SK-N-SH (cell line): ENCODE measurements at regions not wholly inside any gene's neighbourhood (a gene's known extent, or its start where the extent isn't known, plus 50 kb on each side); places are given as distances from the start of the nearest gene placed in this dataset.

ENCODE experiments used
- CTCF ChIA-PET: fragments of 300-600, 350-600 bp; formaldehyde crosslinking; extraction: SDS; loops from one replicate; lab custom pipeline; 2021; lab: Yijun Ruan, JAX
- POLR2A ChIA-PET: fragments of 350-600 bp; sonication (Branson Sonifier 250); formaldehyde crosslinking; extraction: SDS; loops from one replicate; lab custom pipeline; 2020; ENCODE audit warnings: antibody characterized with exemption, inconsistent platforms; lab: Yijun Ruan, JAX
- DNase-seq: peaks from one replicate; pipeline ENCODE4 v3.0.0; 2012
- H2AFZ ChIP-seq: fragments of 200-600 bp; sonication (generic); 2 replicates; pipeline ENCODE4 v1.8.1; 2016; ENCODE audit warnings: antibody characterized with exemption, mild to moderate bottlenecking, low read depth
- H3F3A ChIP-seq: fragments of 200-600 bp; sonication (generic); replicated peaks from 2 replicates; pipeline ENCODE3; 2016; ENCODE audit warnings: antibody characterized with exemption, mild to moderate bottlenecking; ENCODE audit not compliant: insufficient read depth
- H3K27ac ChIP-seq, 2 experiments: fragments of 200-500 bp in 1 of 2; fragments of 200-600 bp in 1 of 2; sonication (Bioruptor generic) in 1 of 2; sonication (generic), shearing (Covaris generic) in 1 of 2; 2 replicates each; pipeline versions ENCODE4 v1.5.1 to v1.6.1; 2014 to 2016; ENCODE audit warnings: low read depth in 2 of 2, inconsistent platforms in 1 of 2, low read length in 1 of 2, mild to moderate bottlenecking in 1 of 2, mixed read lengths in 1 of 2
- H3K27me3 ChIP-seq: fragments of 200-600 bp; sonication (generic), shearing (Covaris generic); 2 replicates; pipeline ENCODE4 v1.6.1; 2016; ENCODE audit warnings: mixed run types; ENCODE audit not compliant: insufficient read depth
- H3K36me3 ChIP-seq, 2 experiments: fragments of 200-500 bp in 1 of 2; fragments of 200-600 bp in 1 of 2; sonication (Bioruptor generic) in 1 of 2; sonication (generic) in 1 of 2; replicated peaks in 1 of 2; 2 replicates each; pipeline versions ENCODE3 to v1.5.1; 2014 to 2016; ENCODE audit warnings: low read length in 1 of 2, mild to moderate bottlenecking in 1 of 2; ENCODE audit not compliant: insufficient read depth in 2 of 2, control insufficient read depth in 1 of 2
- H3K4me1 ChIP-seq, 2 experiments: fragments of 200-500 bp in 1 of 2; fragments of 200-600 bp in 1 of 2; sonication (Bioruptor generic) in 1 of 2; sonication (generic), shearing (Covaris generic) in 1 of 2; 2 replicates each; pipeline versions ENCODE4 v1.5.1 to v1.6.1; 2014 to 2016; ENCODE audit warnings: low read depth in 1 of 2, low read length in 1 of 2, mixed run types in 1 of 2; ENCODE audit not compliant: insufficient read depth in 2 of 2, control insufficient read depth in 1 of 2
- H3K4me2 ChIP-seq: fragments of 200-600 bp; sonication (generic), shearing (Covaris generic); 2 replicates; pipeline ENCODE4 v1.6.1; 2017; ENCODE audit warnings: mixed run types
- H3K4me3 ChIP-seq, 2 experiments: fragments of 200-500 bp in 1 of 2; fragments of 200-600 bp in 1 of 2; sonication (Bioruptor generic) in 1 of 2; sonication (generic), shearing (Covaris generic) in 1 of 2; 2 replicates each; pipeline versions ENCODE4 v1.5.1 to v1.8.1; 2014 to 2016; ENCODE audit warnings: low read depth in 2 of 2, inconsistent platforms in 1 of 2, low read length in 1 of 2, mild to moderate bottlenecking in 1 of 2, mixed read lengths in 1 of 2, moderate library complexity in 1 of 2
- H3K79me2 ChIP-seq: fragments of 200-600 bp; sonication (generic); 2 replicates; pipeline ENCODE4 v1.8.1; 2017; ENCODE audit warnings: mild to moderate bottlenecking; ENCODE audit not compliant: insufficient read depth
- H3K9ac ChIP-seq: fragments of 200-600 bp; sonication (generic); 2 replicates; pipeline ENCODE4 v1.6.1; 2017; ENCODE audit warnings: mixed run types
- H3K9me2 ChIP-seq: fragments of 200-600 bp; sonication (generic); 2 replicates; pipeline ENCODE4 v1.6.1; 2017; ENCODE audit warnings: mixed run types
- H3K9me3 ChIP-seq: fragments of 200-600 bp; sonication (generic); 2 replicates; pipeline ENCODE4 v1.6.1; 2017; ENCODE audit warnings: mixed run types, mild to moderate bottlenecking, moderate library complexity
- H4K20me1 ChIP-seq: fragments of 200-600 bp; sonication (generic); 2 replicates; pipeline ENCODE4 v1.6.1; 2017; ENCODE audit warnings: mild to moderate bottlenecking, mixed run types; ENCODE audit not compliant: insufficient read depth
- CHD2 ChIP-seq: fragments of 150-350 bp; IDR thresholded peaks from 2 replicates; pipeline ENCODE4 v1.6.1; 2018; ENCODE audit warnings: low read length; ENCODE audit not compliant: partially characterized antibody
- EP300 ChIP-seq, 2 experiments: IDR thresholded peaks; 2 replicates each; pipeline versions ENCODE4 v1.4.0 to v1.6.1; 2012; ENCODE audit warnings: borderline replicate concordance in 1 of 2, low read depth in 1 of 2, low read length in 1 of 2
- FOSL2 ChIP-seq: IDR thresholded peaks from 2 replicates; pipeline ENCODE4 v1.4.0; 2012; ENCODE audit warnings: low read depth, mild to moderate bottlenecking, moderate library complexity, borderline replicate concordance
- FOXJ3 ChIP-seq: sonication (generic); formaldehyde crosslinking; IDR thresholded peaks from 2 replicates; pipeline ENCODE4 v1.5.1; 2020; ENCODE audit warnings: mild to moderate bottlenecking, missing genetic modification reagents
- FOXM1 ChIP-seq: IDR thresholded peaks from 2 replicates; pipeline ENCODE4 v1.4.0; 2012; ENCODE audit warnings: low read depth, mild to moderate bottlenecking
- GABPA ChIP-seq: IDR thresholded peaks from 2 replicates; pipeline ENCODE4 v1.4.0; 2012; ENCODE audit warnings: low read depth, mild to moderate bottlenecking
- GATA2 ChIP-seq: sonication (generic); formaldehyde crosslinking; IDR thresholded peaks from 2 replicates; pipeline ENCODE4 v1.5.0; 2020; ENCODE audit warnings: mild to moderate bottlenecking, missing genetic modification reagents
- IRF3 ChIP-seq: fragments of 150-350 bp; IDR thresholded peaks from 2 replicates; pipeline ENCODE4 v1.6.1; 2016; ENCODE audit warnings: mild to moderate bottlenecking, low read depth, low read length
- MEF2A ChIP-seq: IDR thresholded peaks from 2 replicates; pipeline ENCODE4 v1.4.0; 2012; ENCODE audit warnings: low read depth, borderline replicate concordance
- MXI1 ChIP-seq: IDR thresholded peaks from 2 replicates; pipeline ENCODE4 v1.6.1; 2012; ENCODE audit warnings: mild to moderate bottlenecking, low read depth, low read length, improper control_type of control experiment
- NRF1 ChIP-seq: IDR thresholded peaks from 2 replicates; pipeline ENCODE4 v1.6.1; 2012; ENCODE audit warnings: low read depth, mild to moderate bottlenecking, low read length
- PBX3 ChIP-seq: IDR thresholded peaks from 2 replicates; pipeline ENCODE4; 2012
- POLR2AphosphoS5 ChIP-seq: IDR thresholded peaks from 2 replicates; pipeline ENCODE4 v1.6.1; 2012; ENCODE audit warnings: low read depth, low read length
- RCOR1 ChIP-seq: fragments of 150-350 bp; IDR thresholded peaks from 2 replicates; pipeline ENCODE4 v1.6.1; 2017; ENCODE audit warnings: antibody characterized with exemption, low read length
- REST ChIP-seq: IDR thresholded peaks from 2 replicates; pipeline ENCODE4 v1.6.1; 2012; ENCODE audit warnings: mild to moderate bottlenecking, low read depth, low read length, moderate library complexity
- RXRA ChIP-seq: IDR thresholded peaks from 2 replicates; pipeline ENCODE4 v1.4.0; 2012; ENCODE audit warnings: low read depth, mild to moderate bottlenecking, borderline replicate concordance
- SMC3 ChIP-seq: IDR thresholded peaks from 2 replicates; pipeline ENCODE4 v1.6.1; 2012; ENCODE audit warnings: low read depth, low read length, improper control_type of control experiment
- TAF1 ChIP-seq: IDR thresholded peaks from 2 replicates; pipeline ENCODE4 v1.6.1; 2012; ENCODE audit warnings: low read depth, mild to moderate bottlenecking, low read length, moderate library complexity, borderline replicate concordance
- TCF12 ChIP-seq: IDR thresholded peaks from 2 replicates; pipeline ENCODE4 v1.4.0; 2012
- USF2 ChIP-seq: fragments of 150-350 bp; IDR thresholded peaks from 2 replicates; pipeline ENCODE4 v1.6.1; 2017; ENCODE audit warnings: antibody characterized with exemption, low read length, low read depth, borderline replicate concordance
- YY1 ChIP-seq: IDR thresholded peaks from 2 replicates; pipeline ENCODE4 v1.4.0; 2012; ENCODE audit warnings: low read depth, mild to moderate bottlenecking
- WGBS: methylation state at CpG from one replicate; pipeline ENCODE4 v1.1.6; 2017; ENCODE audit warnings: low lambda C conversion rate; 5-methylcytosine and 5-hydroxymethylcytosine counted together

- Histone ChIP-seq H3K4me2 (no peak overlapping the region), H4K20me1 (no peaks in the 10 kb centered on the region), H3K9ac (no peak overlapping the region), H3K4me1 (no peaks in the 10 kb centered on the region), H2AFZ (no peak overlapping the region), H3K27ac (no peak overlapping the region), H3K9me2 (no peaks in the 10 kb centered on the region), H3K9me3 (no peaks in the 10 kb centered on the region; the same call in 1 of the 2 replicates), H3K36me3 (no peaks in the 10 kb centered on the region), H3F3A (no peaks in the 10 kb centered on the region), H3K4me3 (no peak overlapping the region)
- CTCF ChIA-PET = no interaction called here
- POLR2A ChIA-PET = no interaction called here
- no peak for DNase-seq
- WGBS = 78% methylated on average over 1 of the region's 1 CpG
- TF ChIP-seq FOSL2 = no peak
- TF ChIP-seq FOXM1 = no peak
- TF ChIP-seq GABPA = no peak
- no peak for TF ChIP-seq EP300 (IDR thresholded peaks at IDR 0.05; ENCODE audit: borderline replicate concordance in 1 of 2, low read depth in 1 of 2, low read length in 1 of 2)
- TF ChIP-seq MEF2A = no peak
- no peak for TF ChIP-seq YY1
- TF ChIP-seq SMC3 = no peak
- TF ChIP-seq USF2 = no peak
- TF ChIP-seq GATA2 = no peak
- TF ChIP-seq RCOR1 = no peak
- TF ChIP-seq FOXJ3 (CRISPR knock-in tag) = no peak
- no peak for TF ChIP-seq NRF1
- no peak for TF ChIP-seq TCF12
- no peak for TF ChIP-seq MXI1
- no peak for TF ChIP-seq IRF3
- no peak for TF ChIP-seq POLR2AphosphoS5
- no peak for TF ChIP-seq CHD2
- TF ChIP-seq, all 33 proteins: peak for 0
- Histone ChIP-seq H3K79me2 (no peaks in the 10 kb centered on the region), H3K27me3 (no peaks in the 10 kb centered on the region)
Observed at GRCh38 chr10:33602278-33602677, 267.8 kb upstream of the NRP1 start.

- Histone ChIP-seq H3K27me3 (no peaks in the 10 kb centered on the region), H3F3A (no peaks in the 10 kb centered on the region), H3K4me1 (no peaks in the 10 kb centered on the region), H2AFZ (no peak overlapping the region), H4K20me1 (no peaks in the 10 kb centered on the region), H3K9me3 (no peaks in the 10 kb centered on the region; the same call in 1 of the 2 replicates), H3K4me3 (no peak overlapping the region), H3K79me2 (no peaks in the 10 kb centered on the region), H3K9ac (no peak overlapping the region), H3K36me3 (no peaks in the 10 kb centered on the region), H3K9me2 (no peaks in the 10 kb centered on the region), H3K4me2 (no peak overlapping the region), H3K27ac (no peak overlapping the region)
- 56% methylated on average over 3 of the region's 3 CpGs for WGBS
- DNase-seq = no peak
- POLR2A ChIA-PET = no interaction called here
- CTCF ChIA-PET = interaction anchor here (0.9 kb wide), 1 partner anchor 11 kb away, joined by 4 read pairs; no protein-coding TSS in a partner anchor
- no peak for TF ChIP-seq YY1
- TF ChIP-seq TCF12 = no peak
- no peak for TF ChIP-seq IRF3
- TF ChIP-seq MEF2A = no peak
- TF ChIP-seq PBX3 = no peak
- TF ChIP-seq RXRA = no peak
- TF ChIP-seq POLR2AphosphoS5 = no peak
- no peak for TF ChIP-seq GATA2
- no peak for TF ChIP-seq REST
- TF ChIP-seq TAF1 = no peak
- TF ChIP-seq RCOR1 = no peak
Observed at GRCh38 chr10:33600381-33600780, 265.9 kb upstream of the NRP1 start.
